22Rv1 (cell line): ENCODE measurements at regions not wholly inside any gene's neighbourhood (a gene's known extent, or its start where the extent isn't known, plus 50 kb on each side); places are given as distances from the start of the nearest gene placed in this dataset.

Source experiments
- CTCF ChIP-seq: fragments of 450-650 bp; IDR thresholded peaks from 2 replicates; pipeline ENCODE4 v1.5.1; 2017; ENCODE audit warnings: mild to moderate bottlenecking
- ZFX ChIP-seq: fragments of 450-650 bp; IDR thresholded peaks from 2 replicates; pipeline ENCODE4 v1.6.1; 2017; ENCODE audit warnings: antibody characterized with exemption, borderline replicate concordance

- TF ChIP-seq CTCF (no peak), ZFX (no peak)
These were observed 107.9 kb downstream of the PMAIP1 start for GRCh38 chr18:60007661-60008060.
